Upper lobe of right lung (tissue), 1 donor: ENCODE measurements at regions not wholly inside any gene's neighbourhood (a gene's known extent, or its start where the extent isn't known, plus 50 kb on each side); places are given as distances from the start of the nearest gene placed in this dataset.

ENCODE experiments used
- ATAC-seq: fragments of 200-7000 bp; cut with Tn5 transposase; one replicate; pipeline ENCODE4 v1.9.1; 2020; ENCODE audit warnings: mild to moderate bottlenecking, moderate library complexity
- DNase-seq: peaks from one replicate; pipeline ENCODE4 v3.0.0-alpha.2; 2020
- H3K27ac ChIP-seq: fragments of 200-600 bp; one replicate; pipeline ENCODE4 v1.8.0; 2022
- H3K27me3 ChIP-seq: fragments of 200-600 bp; one replicate; pipeline ENCODE4 v1.8.0; 2022; ENCODE audit warnings: mild to moderate bottlenecking
- H3K36me3 ChIP-seq: fragments of 200-600 bp; one replicate; pipeline ENCODE4 v1.8.0; 2022
- H3K4me1 ChIP-seq: fragments of 200-600 bp; one replicate; pipeline ENCODE4 v1.8.0; 2022
- H3K4me3 ChIP-seq: fragments of 200-600 bp; one replicate; pipeline ENCODE4 v1.8.0; 2022; ENCODE audit warnings: mild to moderate bottlenecking
- H3K9me3 ChIP-seq: fragments of 200-600 bp; one replicate; pipeline ENCODE4 v1.8.0; 2022
- intact Hi-C: fragments of 100-400 bp; cut with DNase I; formaldehyde crosslinking; loops from one replicate; pipeline ENCODE4 v1.11.0; 2022
- TF ChIP-seq, protein P1 (sequence below): fragments of 200-600 bp; IDR thresholded peaks from one replicate; pipeline ENCODE4 v1.8.0; 2022; ENCODE audit warnings: antibody characterized with exemption
- donor health status: DM: no; HTN: yes; CAD: no; lungs with severe emphysema.

- intact Hi-C loops = no loop called here
- Histone ChIP-seq H3K36me3 (no peaks in the 10 kb centered on the region), H3K4me1 (no peaks in the 10 kb centered on the region), H3K9me3 (no peaks in the 10 kb centered on the region), H3K27me3 (no peaks in the 10 kb centered on the region), H3K27ac (no peak overlapping the region), H3K4me3 (no peak overlapping the region)
- DNase-seq = no peak
- ATAC-seq = no peak
- TF ChIP-seq, protein P1, sequence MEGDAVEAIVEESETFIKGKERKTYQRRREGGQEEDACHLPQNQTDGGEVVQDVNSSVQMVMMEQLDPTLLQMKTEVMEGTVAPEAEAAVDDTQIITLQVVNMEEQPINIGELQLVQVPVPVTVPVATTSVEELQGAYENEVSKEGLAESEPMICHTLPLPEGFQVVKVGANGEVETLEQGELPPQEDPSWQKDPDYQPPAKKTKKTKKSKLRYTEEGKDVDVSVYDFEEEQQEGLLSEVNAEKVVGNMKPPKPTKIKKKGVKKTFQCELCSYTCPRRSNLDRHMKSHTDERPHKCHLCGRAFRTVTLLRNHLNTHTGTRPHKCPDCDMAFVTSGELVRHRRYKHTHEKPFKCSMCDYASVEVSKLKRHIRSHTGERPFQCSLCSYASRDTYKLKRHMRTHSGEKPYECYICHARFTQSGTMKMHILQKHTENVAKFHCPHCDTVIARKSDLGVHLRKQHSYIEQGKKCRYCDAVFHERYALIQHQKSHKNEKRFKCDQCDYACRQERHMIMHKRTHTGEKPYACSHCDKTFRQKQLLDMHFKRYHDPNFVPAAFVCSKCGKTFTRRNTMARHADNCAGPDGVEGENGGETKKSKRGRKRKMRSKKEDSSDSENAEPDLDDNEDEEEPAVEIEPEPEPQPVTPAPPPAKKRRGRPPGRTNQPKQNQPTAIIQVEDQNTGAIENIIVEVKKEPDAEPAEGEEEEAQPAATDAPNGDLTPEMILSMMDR = no peak
Observed at GRCh38 chr6:74222768-74223333, 526.8 kb downstream of the CD109 start.

DNA sequence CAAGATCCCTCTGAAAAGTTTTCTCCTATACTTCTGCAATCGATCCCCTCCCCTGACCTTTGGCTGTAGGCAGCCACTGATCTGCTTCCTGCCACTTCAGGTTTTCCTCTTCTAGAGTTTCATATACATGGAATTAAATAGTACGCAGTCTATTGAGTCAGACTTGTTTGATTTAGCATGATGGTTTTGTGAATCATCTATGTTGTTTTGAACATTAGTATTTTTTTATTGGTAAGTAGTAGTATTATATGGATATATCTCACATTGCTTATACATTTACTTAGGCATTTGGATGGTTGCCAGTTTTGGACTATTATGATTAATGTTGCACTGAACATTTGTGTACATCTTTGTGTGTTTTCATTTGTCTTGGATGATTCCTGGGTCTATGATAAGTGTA, 518.0 kb downstream of the CD109 start:
- Histone ChIP-seq H3K27me3 (no peaks in the 10 kb centered on the region), H3K4me1 (no peaks in the 10 kb centered on the region), H3K4me3 (no peak overlapping the region), H3K9me3 (no peaks in the 10 kb centered on the region), H3K36me3 (no peaks in the 10 kb centered on the region), H3K27ac (no peak overlapping the region)
- TF ChIP-seq, protein P1 = no peak
- intact Hi-C loops = no loop called here
- ATAC-seq = no peak
- DNase-seq = no peak

GRCh38 chr6:74208239-74208638, 512.2 kb downstream of the CD109 start:
- no peak for DNase-seq
- TF ChIP-seq, protein P1 = no peak
- Histone ChIP-seq H3K4me1 (no peaks in the 10 kb centered on the region), H3K27ac (no peak overlapping the region), H3K36me3 (no peaks in the 10 kb centered on the region), H3K27me3 (no peaks in the 10 kb centered on the region), H3K9me3 (no peaks in the 10 kb centered on the region), H3K4me3 (no peak overlapping the region)
- intact Hi-C loops = no loop called here
- ATAC-seq = no peak

DNA sequence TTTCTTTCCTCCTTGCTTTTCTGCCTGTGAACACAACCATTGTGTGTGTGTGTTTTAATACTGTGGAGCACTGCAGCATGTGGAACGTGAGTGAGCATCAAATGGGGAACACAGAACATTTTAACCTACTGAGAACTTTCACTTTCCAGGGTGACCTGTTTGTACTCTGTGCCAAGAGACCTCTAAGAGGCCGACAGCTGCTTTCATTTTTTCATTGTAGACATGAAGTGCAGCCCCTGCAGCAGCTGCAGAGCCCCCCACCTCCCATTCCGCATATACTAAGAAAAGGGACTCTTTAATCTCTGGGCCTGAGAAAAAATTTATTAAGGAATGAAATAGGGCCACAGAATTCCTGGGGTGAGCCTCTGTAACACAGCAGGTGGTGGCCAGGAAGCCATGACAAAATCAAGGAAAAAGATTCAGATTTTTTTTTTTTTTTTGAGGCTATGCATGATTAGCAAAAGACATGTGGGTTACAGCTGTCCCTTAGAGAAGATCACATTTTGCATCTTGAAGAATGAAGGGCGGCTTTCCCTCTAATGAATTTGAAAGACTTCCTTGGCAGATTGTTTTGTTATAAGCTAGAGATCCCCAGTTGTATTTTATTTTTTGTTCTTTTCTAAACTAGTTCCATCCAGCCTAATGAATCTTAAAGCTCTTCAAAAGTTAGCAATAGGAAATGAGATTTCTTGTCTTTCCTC, 503.4 kb downstream of the CD109 start:
- DNase-seq = no peak
- Histone ChIP-seq H3K9me3 (no peaks in the 10 kb centered on the region), H3K4me1 (no peaks in the 10 kb centered on the region), H3K36me3 (no peaks in the 10 kb centered on the region), H3K27ac (no peak overlapping the region), H3K27me3 (no peaks in the 10 kb centered on the region), H3K4me3 (no peak overlapping the region)
- TF ChIP-seq, protein P1 = no peak
- ATAC-seq = no peak
- intact Hi-C loops = no loop called here

DNA sequence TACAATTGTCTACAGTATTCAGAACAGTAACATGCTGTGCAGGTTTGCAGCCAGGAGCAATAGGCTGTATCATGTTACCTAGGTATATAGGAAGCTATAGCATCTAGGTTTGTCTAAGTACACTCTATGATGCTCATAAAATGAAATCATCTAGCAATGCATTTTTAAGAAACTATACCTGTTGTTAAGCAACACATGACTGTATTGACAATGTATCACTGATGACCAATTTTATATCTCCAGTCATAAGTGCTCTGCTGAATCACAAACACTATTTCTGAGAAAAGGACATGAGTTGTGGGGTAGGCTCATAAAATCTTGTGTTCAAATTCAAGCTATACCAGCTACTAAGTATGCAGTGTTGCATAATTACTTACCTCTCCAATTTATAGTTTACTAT, 501.3 kb downstream of the CD109 start:
- Histone ChIP-seq H3K4me1 (no peaks in the 10 kb centered on the region), H3K9me3 (no peaks in the 10 kb centered on the region), H3K27ac (no peak overlapping the region), H3K36me3 (no peaks in the 10 kb centered on the region), H3K4me3 (no peak overlapping the region), H3K27me3 (no peaks in the 10 kb centered on the region)
- DNase-seq = no peak
- ATAC-seq = no peak
- intact Hi-C loops = no loop called here
- TF ChIP-seq, protein P1 = no peak
